HEK293T (cell line): ENCODE measurements at regions not wholly inside any gene's neighbourhood (a gene's known extent, or its start where the extent isn't known, plus 50 kb on each side); places are given as distances from the start of the nearest gene placed in this dataset.

ENCODE experiments used
- ARNT ChIP-seq: fragments of 450-650 bp; IDR thresholded peaks from 2 replicates; pipeline ENCODE4 v1.6.1; 2017; ENCODE audit warnings: mild to moderate bottlenecking
- BHLHE40 ChIP-seq: fragments of 450-650 bp; IDR thresholded peaks from 2 replicates; pipeline ENCODE4 v1.6.1; 2016; ENCODE audit warnings: mild to moderate bottlenecking, moderate library complexity, borderline replicate concordance
- CTBP1 ChIP-seq: fragments of 450-650 bp; IDR thresholded peaks from 2 replicates; pipeline ENCODE4 v1.6.1; 2016; ENCODE audit warnings: borderline replicate concordance
- ELF4 ChIP-seq: fragments of 450-650 bp; IDR thresholded peaks from 2 replicates; pipeline ENCODE4 v1.6.1; 2017; ENCODE audit warnings: antibody characterized with exemption
- FOXA1 ChIP-seq: fragments of 450-650 bp; IDR thresholded peaks from 2 replicates; pipeline ENCODE4 v1.6.1; 2016; ENCODE audit warnings: mild to moderate bottlenecking
- FOXM1 ChIP-seq: fragments of 450-650 bp; IDR thresholded peaks from 2 replicates; pipeline ENCODE4 v1.6.1; 2017; ENCODE audit warnings: mild to moderate bottlenecking, borderline replicate concordance
- HDGF ChIP-seq: fragments of 450-650 bp; IDR thresholded peaks from 2 replicates; pipeline ENCODE4 v1.6.1; 2017; ENCODE audit warnings: antibody characterized with exemption, borderline replicate concordance
- L3MBTL2 ChIP-seq: fragments of 450-650 bp; conservative IDR thresholded peaks from 2 replicates; pipeline ENCODE4 v1.6.1; 2016; ENCODE audit warnings: mild to moderate bottlenecking
- NFRKB ChIP-seq: fragments of 450-650 bp; IDR thresholded peaks from 2 replicates; pipeline ENCODE4 v1.6.1; 2016; ENCODE audit warnings: mild to moderate bottlenecking, moderate library complexity
- SP1 ChIP-seq: fragments of 450-650 bp; IDR thresholded peaks from 2 replicates; pipeline ENCODE4 v1.6.1; 2017
- SUZ12 ChIP-seq: fragments of 450-650 bp; IDR thresholded peaks from 2 replicates; pipeline ENCODE4 v1.6.1; 2016; ENCODE audit warnings: mild to moderate bottlenecking
- TARDBP ChIP-seq: fragments of 450-650 bp; IDR thresholded peaks from 2 replicates; pipeline ENCODE4 v1.6.1; 2016
- ZNF384 ChIP-seq: fragments of 450-650 bp; IDR thresholded peaks from 2 replicates; pipeline ENCODE4 v1.6.1; 2016
- TF ChIP-seq, protein P1 (sequence below): fragments of 450-650 bp; IDR thresholded peaks from 2 replicates; pipeline ENCODE4 v1.6.1; 2016

DNA sequence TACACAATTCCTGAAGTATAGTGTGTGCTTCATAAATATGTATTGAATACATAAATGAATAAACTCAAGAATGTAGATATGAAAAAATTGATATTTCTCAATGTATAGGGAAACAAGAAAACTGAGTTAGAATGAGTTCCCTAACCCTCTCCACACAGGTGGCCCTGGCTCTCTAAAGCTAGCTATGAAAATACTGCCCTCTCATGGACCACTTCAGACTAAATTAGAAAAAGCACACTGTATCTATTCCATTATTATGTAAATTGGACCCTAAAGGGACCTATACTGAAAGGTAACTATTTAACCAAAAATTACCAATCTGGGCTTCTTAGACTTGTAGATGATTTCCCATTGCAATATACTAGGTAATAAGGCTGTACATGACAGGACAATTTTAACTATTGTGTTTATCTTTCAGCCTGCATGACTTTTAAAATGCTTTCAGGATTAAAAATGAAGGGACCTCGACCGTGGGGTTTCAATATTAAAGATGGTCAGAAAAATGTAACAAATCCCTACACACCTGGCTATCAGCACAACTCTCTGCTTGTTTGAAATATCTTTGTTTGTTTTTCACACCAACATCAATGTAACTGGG lies 672.5 kb upstream of the KIF2B start:
- no peak for TF ChIP-seq ZNF384
- TF ChIP-seq HDGF, result no peak
- TF ChIP-seq TARDBP, result no peak
- no peak for TF ChIP-seq BHLHE40
- no peak for TF ChIP-seq SP1
- TF ChIP-seq FOXM1, result no peak
- no peak for TF ChIP-seq ARNT
- no peak for TF ChIP-seq SUZ12
- no peak for TF ChIP-seq FOXA1
- TF ChIP-seq, protein P1, sequence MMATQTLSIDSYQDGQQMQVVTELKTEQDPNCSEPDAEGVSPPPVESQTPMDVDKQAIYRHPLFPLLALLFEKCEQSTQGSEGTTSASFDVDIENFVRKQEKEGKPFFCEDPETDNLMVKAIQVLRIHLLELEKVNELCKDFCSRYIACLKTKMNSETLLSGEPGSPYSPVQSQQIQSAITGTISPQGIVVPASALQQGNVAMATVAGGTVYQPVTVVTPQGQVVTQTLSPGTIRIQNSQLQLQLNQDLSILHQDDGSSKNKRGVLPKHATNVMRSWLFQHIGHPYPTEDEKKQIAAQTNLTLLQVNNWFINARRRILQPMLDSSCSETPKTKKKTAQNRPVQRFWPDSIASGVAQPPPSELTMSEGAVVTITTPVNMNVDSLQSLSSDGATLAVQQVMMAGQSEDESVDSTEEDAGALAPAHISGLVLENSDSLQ, result no peak
- TF ChIP-seq NFRKB, result no peak
- TF ChIP-seq ELF4, result no peak
- TF ChIP-seq CTBP1, result no peak
- no peak for TF ChIP-seq L3MBTL2
